Peyer's patch (tissue), 4 donors: ENCODE measurements at regions not wholly inside any gene's neighbourhood (a gene's known extent, or its start where the extent isn't known, plus 50 kb on each side); places are given as distances from the start of the nearest gene placed in this dataset.
"Not testable (repeated sequence)": the region's sequence is repeated elsewhere in the genome, so short reads cannot be mapped to it uniquely, and the experiment has no call there.

Experiments
- DNase-seq, 3 donors: peaks; one replicate each; pipeline ENCODE4 v3.0.0-alpha.2; 2017 to 2019
- H3K27ac ChIP-seq, 4 donors: fragments of 200-600 bp; sonication (generic); one replicate each; pipeline ENCODE4 v1.5.1; 2016 to 2019
- H3K27me3 ChIP-seq, 2 donors: fragments of 200-600 bp; sonication (generic); one replicate each; pipeline ENCODE4 v1.5.1; 2019
- H3K36me3 ChIP-seq, 3 donors: fragments of 200-600 bp; sonication (generic); one replicate each; pipeline ENCODE4 v1.5.1; 2016 to 2019
- H3K4me1 ChIP-seq, 4 donors: fragments of 200-600 bp; sonication (generic); one replicate each; pipeline ENCODE4 v1.5.1; 2016 to 2019
- H3K4me3 ChIP-seq, 4 donors: fragments of 200-600 bp; sonication (generic); 1 replicate in 3 of 4; 2 replicates in 1 of 4; pipeline ENCODE4 v1.5.1; 2016 to 2019; ENCODE audit warnings: mild to moderate bottlenecking in 1 of 4
- H3K9me3 ChIP-seq, 4 donors: fragments of 200-600 bp; sonication (generic); one replicate each; pipeline ENCODE4 v1.5.1; 2016 to 2019; ENCODE audit warnings: mild to moderate bottlenecking in 1 of 4
- CTCF ChIP-seq, 6 experiments: fragments of 450-650 bp in 4 of 6; fragments of 200-600 bp in 2 of 6; sonication (generic) in 1 of 6; IDR thresholded peaks; one replicate each; pipeline ENCODE4 v1.5.1; 2017 to 2019; ENCODE audit warnings: antibody characterized with exemption in 6 of 6, mild to moderate bottlenecking in 3 of 6, moderate library complexity in 1 of 6
- POLR2A ChIP-seq, 2 donors: fragments of 450-650 bp; IDR thresholded peaks; one replicate each; pipeline ENCODE4 v1.5.1; 2017; ENCODE audit warnings: antibody characterized with exemption in 2 of 2, mild to moderate bottlenecking in 2 of 2, moderate library complexity in 2 of 2

DNA sequence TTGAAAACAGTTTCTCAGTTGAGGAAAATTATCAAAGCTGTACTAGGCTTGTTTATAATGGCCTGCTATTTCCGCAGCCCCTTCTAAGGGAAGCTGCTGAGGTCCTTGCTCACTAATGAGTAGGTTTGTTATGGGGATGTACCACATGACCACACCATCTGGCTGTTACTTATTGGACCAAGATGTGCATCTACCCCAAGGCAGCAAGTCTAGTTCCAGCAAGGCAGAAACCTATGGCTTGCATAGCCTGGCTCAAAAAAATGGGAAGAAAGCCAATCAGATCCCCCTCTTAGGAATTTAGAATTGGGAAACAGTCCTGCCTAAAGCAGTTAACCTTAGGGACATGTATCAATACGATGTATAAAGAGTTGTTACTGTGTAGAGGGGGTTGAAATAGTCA is 186.5 kb upstream of the SPRY2 start:
- H3K4me3 ChIP-seq: no peak overlapping the region
- no peak overlapping the region for H3K27ac ChIP-seq
- TF ChIP-seq POLR2A (IDR thresholded peaks at IDR 0.05): no peak
- TF ChIP-seq CTCF (IDR thresholded peaks at IDR 0.05): no peak
- no peaks in the 10 kb centered on the region for H3K9me3 ChIP-seq
- no peak for DNase-seq
- H3K27me3 ChIP-seq: no peaks in the 10 kb centered on the region
- no peaks in the 10 kb centered on the region for H3K4me1 ChIP-seq
- H3K36me3 ChIP-seq: no peaks in the 10 kb centered on the region

DNA sequence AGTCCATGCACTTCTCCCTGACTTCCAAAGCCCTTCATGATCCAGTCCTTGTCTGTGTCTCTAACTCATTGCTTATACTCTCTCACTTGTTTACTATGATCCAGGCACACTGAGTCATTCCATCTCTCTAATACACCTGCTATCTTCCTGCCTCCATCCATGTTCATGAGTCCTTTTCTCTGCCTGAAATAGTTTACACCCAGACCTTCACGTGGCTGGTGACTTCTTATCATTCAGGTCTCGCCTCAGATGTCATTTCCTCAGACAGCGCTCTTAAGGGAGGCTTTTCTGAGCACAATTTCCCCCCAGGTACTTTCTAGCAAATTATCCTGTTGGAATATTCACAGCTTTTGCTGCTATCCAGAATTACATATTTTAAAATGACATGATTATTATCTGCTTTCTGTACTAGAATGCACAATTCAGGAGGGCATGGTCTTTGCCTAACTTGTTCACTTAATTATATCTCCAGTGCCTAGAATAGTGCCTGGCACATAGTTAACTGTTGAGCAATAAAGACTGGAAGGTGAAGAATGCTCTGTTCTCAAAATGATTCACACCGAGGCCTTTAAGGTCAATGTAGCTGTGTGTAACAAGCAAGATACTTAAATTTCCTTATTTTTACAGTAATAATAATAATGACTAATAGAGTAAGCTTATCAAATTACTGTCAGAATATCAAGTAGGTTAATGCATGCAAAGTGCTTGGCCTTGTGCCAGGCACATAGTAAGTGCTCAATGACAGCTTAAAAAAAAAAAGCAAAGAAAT is 183.7 kb upstream of the SPRY2 start:
- TF ChIP-seq POLR2A (IDR thresholded peaks at IDR 0.05) (no peak), CTCF (IDR thresholded peaks at IDR 0.05) (no peak)
- Histone ChIP-seq H3K4me1 (no peaks in the 10 kb centered on the region), H3K36me3 (no peaks in the 10 kb centered on the region), H3K27me3 (no peaks in the 10 kb centered on the region), H3K27ac (no peak overlapping the region), H3K4me3 (no peak overlapping the region), H3K9me3 (no peaks in the 10 kb centered on the region)
- DNase-seq: no peak

- Histone ChIP-seq H3K36me3 (no peaks in the 10 kb centered on the region), H3K27ac (no peak overlapping the region), H3K27me3 (no peaks in the 10 kb centered on the region), H3K4me1 (no peaks in the 10 kb centered on the region), H3K9me3 (no peaks in the 10 kb centered on the region), H3K4me3 (no peak overlapping the region)
- no peak for TF ChIP-seq POLR2A (IDR thresholded peaks at IDR 0.05)
- TF ChIP-seq CTCF (IDR thresholded peaks at IDR 0.05): no peak
- DNase-seq: no peak
Observed at GRCh38 chr13:80523134-80523533, 182.2 kb upstream of the SPRY2 start.

DNA sequence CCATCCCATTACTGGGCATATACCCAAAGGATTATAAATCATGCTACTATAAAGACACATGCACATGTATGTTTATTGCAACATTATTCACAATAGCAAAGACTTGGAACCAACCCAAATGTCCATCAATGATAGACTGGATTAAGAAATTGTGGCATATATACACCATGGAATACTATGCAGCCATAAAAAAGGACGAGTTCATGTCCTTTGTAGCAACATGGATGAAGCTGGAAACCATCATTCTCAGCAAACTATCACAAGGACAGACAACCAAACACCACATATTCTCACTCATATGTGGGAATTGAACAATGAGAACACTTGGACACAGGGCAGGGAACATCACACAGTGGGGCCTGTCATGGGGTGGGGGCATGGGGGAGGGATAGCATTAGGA is 181.5 kb upstream of the SPRY2 start:
- not testable (repeated sequence) for DNase-seq, H3K9me3 ChIP-seq, H3K27ac ChIP-seq, H3K4me1 ChIP-seq, H3K36me3 ChIP-seq, H3K4me3 ChIP-seq, H3K27me3 ChIP-seq

- Histone ChIP-seq H3K36me3 (no peaks in the 10 kb centered on the region), H3K4me3 (no peak overlapping the region), H3K9me3 (peaks cover 0 to 4% (median 0%) of the 10 kb centered on the region in 4 donors), H3K27me3 (no peaks in the 10 kb centered on the region), H3K27ac (no peak overlapping the region), H3K4me1 (no peaks in the 10 kb centered on the region)
- TF ChIP-seq CTCF (IDR thresholded peaks at IDR 0.05) (no peak), POLR2A (IDR thresholded peaks at IDR 0.05) (no peak)
- no peak for DNase-seq
Observed at GRCh38 chr13:80516818-80517348, 176.0 kb upstream of the SPRY2 start.

DNA sequence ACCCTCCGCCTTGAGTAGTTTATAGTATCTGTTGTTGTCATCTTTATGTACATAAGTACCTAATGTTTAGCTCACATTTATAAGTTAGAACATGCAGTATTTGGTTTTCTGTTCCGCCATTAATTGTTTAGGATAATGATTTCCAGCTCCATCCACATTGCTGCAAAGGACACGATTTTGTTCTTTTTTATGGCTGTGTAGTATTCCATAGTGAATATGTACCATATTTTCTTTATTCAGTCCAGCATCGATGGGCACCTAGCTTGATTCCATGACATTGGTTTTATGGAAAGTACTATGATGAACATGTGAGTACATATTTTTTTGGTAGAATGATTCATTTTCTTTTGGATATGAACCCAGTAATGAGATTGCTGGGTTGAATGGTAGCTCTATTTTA is 174.4 kb upstream of the SPRY2 start:
- Histone ChIP-seq H3K27me3 (no peaks in the 10 kb centered on the region), H3K36me3 (no peaks in the 10 kb centered on the region), H3K4me1 (no peaks in the 10 kb centered on the region), H3K27ac (no peak overlapping the region), H3K4me3 (no peak overlapping the region), H3K9me3 (peaks cover 0 to 4% (median 0%) of the 10 kb centered on the region in 4 donors)
- TF ChIP-seq CTCF (IDR thresholded peaks at IDR 0.05) (no peak), POLR2A (IDR thresholded peaks at IDR 0.05) (no peak)
- DNase-seq: no peak
